Upper lobe of left lung (tissue), 4 donors: ENCODE measurements at regions not wholly inside any gene's neighbourhood (a gene's known extent, or its start where the extent isn't known, plus 50 kb on each side); places are given as distances from the start of the nearest gene placed in this dataset.

Experiments used
- CTCF ChIP-seq, 6 experiments: fragments of 450-650 bp in 4 of 6; fragments of 200-600 bp in 2 of 6; sonication (generic) in 2 of 6; IDR thresholded peaks; one replicate each; pipeline ENCODE4 v1.5.1; 2016 to 2019; ENCODE audit warnings: antibody characterized with exemption in 6 of 6
- POLR2A ChIP-seq, 4 donors: fragments of 450-650 bp; IDR thresholded peaks; one replicate each; pipeline ENCODE4 v1.5.1; 2016 to 2017; ENCODE audit warnings: antibody characterized with exemption in 4 of 4, mild to moderate bottlenecking in 2 of 4
- POLR2AphosphoS5 ChIP-seq, 2 donors: sonication (generic); formaldehyde crosslinking; IDR thresholded peaks; one replicate each; pipeline ENCODE4 v1.5.1; 2017; ENCODE audit warnings: antibody characterized with exemption in 2 of 2

- TF ChIP-seq CTCF (IDR thresholded peaks at IDR 0.05) (no peak), POLR2AphosphoS5 (IDR thresholded peaks at IDR 0.05) (no peak), POLR2A (IDR thresholded peaks at IDR 0.05) (no peak)
These were observed 469.7 kb downstream of the PRELID2 start for GRCh38 chr5:145365464-145365863.
